Prostate gland (tissue), 2 donors: ENCODE measurements at regions not wholly inside any gene's neighbourhood (a gene's known extent, or its start where the extent isn't known, plus 50 kb on each side); places are given as distances from the start of the nearest gene placed in this dataset.

ENCODE experiments used
- DNase-seq: peaks from one replicate; pipeline ENCODE4 v3.0.0-alpha.2; 2019; ENCODE audit warnings: low spot score
- H3K27ac ChIP-seq, 2 donors: fragments of 200-600 bp; sonication (generic); 2 replicates each; pipeline ENCODE4 v1.5.1; 2017 to 2019
- H3K27me3 ChIP-seq: fragments of 200-600 bp; sonication (generic); replicated peaks from 2 replicates; pipeline ENCODE4 v1.5.1; 2019; ENCODE audit not compliant: insufficient read depth
- H3K36me3 ChIP-seq, 2 donors: fragments of 200-600 bp; sonication (generic); 1 replicate in 1 of 2; 2 replicates in 1 of 2; pipeline versions ENCODE4 v1.5.1 to v1.8.1; 2017 to 2019
- H3K4me1 ChIP-seq: fragments of 200-600 bp; sonication (generic); replicated peaks from 2 replicates; pipeline ENCODE4 v1.5.1; 2019
- H3K4me3 ChIP-seq, 2 donors: fragments of 200-600 bp; sonication (generic); 2 replicates each; pipeline ENCODE4 v1.5.1; 2017 to 2019
- H3K9me3 ChIP-seq: fragments of 200-600 bp; sonication (generic); 2 replicates; pipeline ENCODE4 v1.5.1; 2017
- CTCF ChIP-seq, 4 experiments: fragments of 200-600 bp in 2 of 4; fragments of 450-650 bp in 2 of 4; sonication (generic) in 2 of 4; IDR thresholded peaks; 1 replicate in 3 of 4; 2 replicates in 1 of 4; pipeline ENCODE4 v1.5.1; 2016 to 2019; ENCODE audit warnings: antibody characterized with exemption in 4 of 4, mild to moderate bottlenecking in 2 of 4, moderate library complexity in 2 of 4
- POLR2A ChIP-seq: fragments of 450-650 bp; IDR thresholded peaks from one replicate; pipeline ENCODE4 v1.6.1; 2016; ENCODE audit warnings: antibody characterized with exemption, mild to moderate bottlenecking
- POLR2AphosphoS5 ChIP-seq: sonication (generic); formaldehyde crosslinking; IDR thresholded peaks from one replicate; pipeline ENCODE4 v1.6.1; 2017; ENCODE audit warnings: antibody characterized with exemption
- WGBS: methylation state at CpG from one replicate; pipeline ENCODE4 v1.1.5; 2018; 5-methylcytosine and 5-hydroxymethylcytosine counted together
- intact Hi-C: fragments of 100-400 bp; cut with DNase I; formaldehyde crosslinking; loops from one replicate; pipeline ENCODE4 v1.14.2; 2022

GRCh38 chr14:43052897-43053296, 1446.2 kb downstream of the LRFN5 start:
- intact Hi-C loops, result no loop called here
- Histone ChIP-seq H3K36me3 (no peaks in the 10 kb centered on the region), H3K27ac (no peak overlapping the region), H3K27me3 (no peaks in the 10 kb centered on the region), H3K4me3 (no peak overlapping the region), H3K9me3 (no peaks in the 10 kb centered on the region), H3K4me1 (no peaks in the 10 kb centered on the region)
- TF ChIP-seq POLR2AphosphoS5 (no peak), CTCF (IDR thresholded peaks at IDR 0.05) (no peak), POLR2A (no peak)
- DNase-seq, result no peak
- 85% methylated on average over 1 of the region's 1 CpG for WGBS

GRCh38 chr14:43043850-43044249, 1437.2 kb downstream of the LRFN5 start:
- DNase-seq, result no peak
- Histone ChIP-seq H3K36me3 (no peaks in the 10 kb centered on the region), H3K4me1 (no peaks in the 10 kb centered on the region), H3K9me3 (no peaks in the 10 kb centered on the region), H3K4me3 (no peak overlapping the region), H3K27ac (no peak overlapping the region), H3K27me3 (no peaks in the 10 kb centered on the region)
- no peak for TF ChIP-seq POLR2AphosphoS5
- intact Hi-C loops, result no loop called here

GRCh38 chr14:43042408-43042807, 1435.7 kb downstream of the LRFN5 start:
- Histone ChIP-seq H3K27me3 (no peaks in the 10 kb centered on the region), H3K36me3 (no peaks in the 10 kb centered on the region), H3K4me3 (no peak overlapping the region), H3K27ac (no peak overlapping the region), H3K4me1 (no peaks in the 10 kb centered on the region), H3K9me3 (no peaks in the 10 kb centered on the region)
- no peak for TF ChIP-seq CTCF (IDR thresholded peaks at IDR 0.05)
- no peak for TF ChIP-seq POLR2AphosphoS5
- TF ChIP-seq POLR2A, result no peak
- intact Hi-C loops, result no loop called here
- 18% methylated on average over 2 of the region's 2 CpGs for WGBS
- no peak for DNase-seq

- no peaks in the 10 kb centered on the region for H3K27me3 ChIP-seq
- H3K9me3 ChIP-seq, result no peaks in the 10 kb centered on the region
- H3K36me3 ChIP-seq, result no peaks in the 10 kb centered on the region
- H3K4me3 ChIP-seq, result no peak overlapping the region
- no peak for DNase-seq
- no peaks in the 10 kb centered on the region for H3K4me1 ChIP-seq
- WGBS, result 48% methylated on average over 3 of the region's 3 CpGs
- no peak for TF ChIP-seq POLR2A
- TF ChIP-seq CTCF (IDR thresholded peaks at IDR 0.05), result no peak
- TF ChIP-seq POLR2AphosphoS5, result no peak
- intact Hi-C loops, result no loop called here
- H3K27ac ChIP-seq, result no peak overlapping the region
Observed at GRCh38 chr14:43041976-43042375, 1435.3 kb downstream of the LRFN5 start.

GRCh38 chr14:43041207-43041606, 1434.5 kb downstream of the LRFN5 start:
- no peaks in the 10 kb centered on the region for H3K27me3 ChIP-seq
- no peaks in the 10 kb centered on the region for H3K9me3 ChIP-seq
- H3K27ac ChIP-seq, result no peak overlapping the region
- intact Hi-C loops, result no loop called here
- H3K4me3 ChIP-seq, result no peak overlapping the region
- no peak for TF ChIP-seq POLR2AphosphoS5
- no peak for TF ChIP-seq POLR2A
- TF ChIP-seq CTCF (IDR thresholded peaks at IDR 0.05), result no peak
- WGBS, result 97% methylated on average over 3 of the region's 3 CpGs
- no peak for DNase-seq
- H3K36me3 ChIP-seq, result no peaks in the 10 kb centered on the region
- H3K4me1 ChIP-seq, result no peaks in the 10 kb centered on the region
